Neuron (in vitro differentiated cells): ENCODE measurements at regions not wholly inside any gene's neighbourhood (a gene's known extent, or its start where the extent isn't known, plus 50 kb on each side); places are given as distances from the start of the nearest gene placed in this dataset.
"Not testable (repeated sequence)": the region's sequence is repeated elsewhere in the genome, so short reads cannot be mapped to it uniquely, and the experiment has no call there.

Experiments
- H2AFZ ChIP-seq: one replicate; pipeline ENCODE4 v1.6.1; 2013; ENCODE audit warnings: low read depth, mild to moderate bottlenecking, inconsistent platforms, low read length, moderate library complexity
- H3K27me3 ChIP-seq: one replicate; pipeline ENCODE4 v1.6.1; 2013; ENCODE audit warnings: low read length; ENCODE audit not compliant: insufficient read depth
- H3K36me3 ChIP-seq: one replicate; pipeline ENCODE4 v1.6.1; 2013; ENCODE audit warnings: low read length; ENCODE audit not compliant: insufficient read depth
- H3K4me1 ChIP-seq: one replicate; pipeline ENCODE4 v1.6.1; 2013; ENCODE audit warnings: low read length; ENCODE audit not compliant: insufficient read depth
- H3K4me3 ChIP-seq: 2 replicates; pipeline ENCODE4 v1.5.1; 2013; ENCODE audit warnings: mild to moderate bottlenecking, low read length, moderate library complexity
- H3K9me3 ChIP-seq: one replicate; pipeline ENCODE4 v1.6.1; 2013; ENCODE audit warnings: low read length

DNA sequence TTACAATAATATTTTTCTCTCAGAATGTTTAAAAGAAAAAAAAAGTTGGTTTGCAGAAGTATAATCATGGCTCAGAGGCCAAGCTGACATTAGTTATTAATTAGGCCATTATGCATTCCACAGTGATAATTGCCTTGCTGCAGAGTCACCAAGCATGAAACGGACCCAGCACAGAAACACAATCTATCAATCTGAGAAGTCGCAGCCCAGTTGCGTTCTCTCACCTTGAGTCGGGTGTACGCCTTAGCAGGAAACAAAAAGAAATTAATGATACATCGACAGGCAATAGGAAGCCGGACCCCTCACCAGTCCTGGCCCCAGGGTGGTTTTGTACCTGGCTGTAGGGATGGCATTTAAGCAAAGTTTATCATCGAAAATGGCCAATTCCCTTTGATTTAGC, 129.7 kb downstream of the PHETA1 start:
- Histone ChIP-seq H3K4me1 (no peaks in the 10 kb centered on the region), H3K9me3 (no peaks in the 10 kb centered on the region), H2AFZ (no peak overlapping the region)

DNA sequence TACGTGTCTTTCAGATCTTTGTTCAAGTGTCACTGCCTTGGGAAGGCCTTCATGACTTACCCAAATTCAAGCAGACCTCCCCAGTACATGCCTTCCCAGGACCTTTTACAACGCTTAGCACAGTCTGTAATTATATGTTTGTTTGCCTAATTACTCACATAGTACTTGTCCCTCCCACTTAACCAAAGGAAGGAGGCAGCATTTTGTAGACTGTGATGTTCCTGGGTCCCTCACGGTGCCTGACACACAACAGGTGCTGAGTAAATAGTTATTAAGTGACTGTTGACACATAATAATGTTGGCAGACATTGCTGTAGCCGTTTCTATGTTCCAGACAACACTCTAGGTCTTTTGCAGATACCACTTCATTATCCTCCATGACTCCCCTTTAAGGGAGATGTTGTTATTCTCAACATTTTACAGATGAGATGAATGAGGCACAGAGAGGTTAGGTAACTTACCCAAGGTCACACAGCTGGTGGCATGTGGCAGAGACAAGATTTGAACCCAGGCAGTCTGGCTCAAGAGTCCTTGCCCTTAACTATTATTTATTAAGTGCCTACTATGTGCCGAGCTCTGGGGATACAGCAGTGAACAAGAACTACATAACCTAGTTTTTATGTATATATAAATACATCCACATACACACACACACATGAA, 130.7 kb downstream of the PHETA1 start:
- Histone ChIP-seq H3K4me1 (no peaks in the 10 kb centered on the region), H3K4me3 (no peak overlapping the region), H2AFZ (no peak overlapping the region), H3K9me3 (no peaks in the 10 kb centered on the region), H3K36me3 (no peaks in the 10 kb centered on the region), H3K27me3 (no peaks in the 10 kb centered on the region)

More for the DNA sequence above, 129.7 kb downstream of the PHETA1 start:
- Histone ChIP-seq H3K27me3 (no peaks in the 10 kb centered on the region), H3K36me3 (no peaks in the 10 kb centered on the region), H3K4me3 (no peak overlapping the region)

- not testable (repeated sequence) for H3K36me3 ChIP-seq, H3K4me1 ChIP-seq, H2AFZ ChIP-seq, H3K4me3 ChIP-seq, H3K9me3 ChIP-seq, H3K27me3 ChIP-seq
Measured at GRCh38 chr12:111234491-111234890, 134.4 kb downstream of the PHETA1 start.

DNA sequence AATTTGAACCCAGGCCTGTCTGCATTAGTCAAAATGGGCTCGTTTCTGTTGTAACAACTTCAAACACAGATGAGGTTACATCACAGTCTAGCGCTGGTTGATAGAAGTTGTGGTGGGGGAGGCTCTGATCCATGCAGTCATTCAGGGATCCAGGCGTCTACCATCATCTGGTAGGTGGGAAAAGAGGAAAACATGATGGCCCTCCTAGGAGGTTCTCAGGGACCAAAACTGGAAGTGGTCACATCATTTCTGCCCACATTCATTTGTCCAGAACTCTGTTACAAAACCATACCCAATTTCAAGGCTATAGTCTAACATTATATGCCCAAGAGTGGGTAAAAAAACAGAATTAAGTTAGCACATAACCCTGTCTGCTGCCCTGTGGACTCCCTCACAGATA, 135.1 kb downstream of the PHETA1 start:
- H3K4me1 ChIP-seq: no peaks in the 10 kb centered on the region
- H3K27me3 ChIP-seq: no peaks in the 10 kb centered on the region
- no peak overlapping the region for H3K4me3 ChIP-seq
- no peaks in the 10 kb centered on the region for H3K9me3 ChIP-seq
- H2AFZ ChIP-seq: no peak overlapping the region
- no peaks in the 10 kb centered on the region for H3K36me3 ChIP-seq

DNA sequence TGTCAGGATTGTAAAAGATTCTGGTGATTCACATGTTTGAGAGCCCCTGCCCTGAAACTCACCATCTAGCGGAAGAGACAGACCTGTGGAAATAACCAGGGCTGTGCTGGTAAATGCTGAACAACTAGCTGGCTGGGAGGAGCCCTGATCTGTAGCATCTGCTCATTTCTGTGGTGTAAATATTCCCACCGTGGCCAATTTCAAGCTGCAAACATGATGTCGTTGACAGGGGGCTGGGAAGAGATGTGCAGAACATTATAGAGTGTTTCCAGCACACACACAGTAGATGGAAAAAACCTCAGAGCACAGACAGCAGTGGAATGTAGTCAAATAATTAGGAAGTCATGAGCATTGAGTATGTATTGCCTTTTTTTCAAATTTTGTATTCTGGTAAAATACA, 138.2 kb downstream of the PHETA1 start:
- Histone ChIP-seq H2AFZ (no peak overlapping the region), H3K4me3 (no peak overlapping the region), H3K36me3 (no peaks in the 10 kb centered on the region), H3K9me3 (no peaks in the 10 kb centered on the region), H3K4me1 (no peaks in the 10 kb centered on the region), H3K27me3 (no peaks in the 10 kb centered on the region)

DNA sequence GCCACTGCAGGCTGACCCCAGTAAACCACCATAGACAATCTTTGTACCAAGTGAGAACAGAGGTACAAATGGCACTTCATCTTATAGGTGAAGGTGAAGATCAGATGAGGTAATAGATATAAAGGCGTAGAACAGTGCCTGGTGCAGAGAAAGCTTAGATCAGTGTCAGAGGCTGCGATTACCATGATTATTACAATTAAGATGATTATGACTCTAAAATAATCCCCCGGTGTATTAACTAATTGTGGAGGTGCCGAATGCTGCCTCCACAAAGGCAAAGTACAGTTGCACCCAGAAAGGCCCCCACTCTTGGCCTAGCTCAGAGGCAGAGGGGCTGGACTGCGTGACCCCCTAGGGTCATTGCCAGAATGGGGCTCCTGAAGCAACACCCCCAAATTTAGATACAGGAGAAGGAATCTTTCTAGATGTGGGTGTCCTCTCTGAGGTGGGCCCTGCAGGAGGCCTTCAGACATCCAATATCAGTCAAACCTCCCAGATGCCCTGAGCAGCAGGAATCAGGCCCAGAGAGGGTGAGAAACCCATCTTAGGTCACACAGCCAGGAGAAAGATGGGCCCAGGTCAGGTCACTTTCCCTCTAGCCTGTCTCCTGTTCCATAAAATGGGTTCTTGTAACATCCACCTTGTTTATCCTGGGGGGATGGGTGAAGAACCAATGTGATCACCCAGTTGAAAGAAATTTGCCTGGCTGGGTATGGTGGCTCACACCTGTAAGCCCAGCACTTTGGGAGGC, 139.8 kb downstream of the PHETA1 start:
- Histone ChIP-seq H3K27me3 (no peaks in the 10 kb centered on the region), H3K4me1 (no peaks in the 10 kb centered on the region), H3K9me3 (no peaks in the 10 kb centered on the region), H2AFZ (no peak overlapping the region), H3K4me3 (no peak overlapping the region), H3K36me3 (no peaks in the 10 kb centered on the region)

- H2AFZ ChIP-seq: no peak overlapping the region
- H3K36me3 ChIP-seq: no peaks in the 10 kb centered on the region
- H3K27me3 ChIP-seq: no peaks in the 10 kb centered on the region
- H3K9me3 ChIP-seq: no peaks in the 10 kb centered on the region
- H3K4me1 ChIP-seq: no peaks in the 10 kb centered on the region
- H3K4me3 ChIP-seq: no peak overlapping the region
Measured at GRCh38 chr12:111227476-111228420, 141.1 kb downstream of the PHETA1 start.

DNA sequence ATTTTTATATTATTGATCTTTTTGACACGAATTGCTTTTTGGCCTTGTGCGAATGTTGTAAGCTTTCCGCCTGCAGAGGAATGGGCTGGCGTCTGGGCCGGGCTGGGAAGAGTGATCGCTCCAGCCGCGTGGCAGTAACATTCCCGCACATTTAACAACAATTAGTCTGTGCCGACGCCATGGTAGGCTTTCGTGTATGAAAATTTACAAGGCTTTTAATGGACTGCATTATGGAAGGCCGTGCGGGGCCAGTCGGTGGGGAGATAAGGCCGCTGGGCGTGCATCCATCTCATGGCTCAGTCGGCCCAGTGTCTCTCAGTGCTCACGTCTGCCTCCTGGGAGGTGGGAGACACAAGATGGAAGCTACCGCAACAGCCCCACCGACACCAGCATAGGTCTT, 142.2 kb downstream of the PHETA1 start:
- H3K4me1 ChIP-seq: no peaks in the 10 kb centered on the region
- no peaks in the 10 kb centered on the region for H3K27me3 ChIP-seq
- H3K36me3 ChIP-seq: no peaks in the 10 kb centered on the region
- no peaks in the 10 kb centered on the region for H3K9me3 ChIP-seq
- H3K4me3 ChIP-seq: no peak overlapping the region
- H2AFZ ChIP-seq: no peak overlapping the region

GRCh38 chr12:111225307-111225706, 143.6 kb downstream of the PHETA1 start:
- Histone ChIP-seq H3K4me3 (no peak overlapping the region), H3K4me1 (no peaks in the 10 kb centered on the region), H3K27me3 (no peaks in the 10 kb centered on the region), H3K36me3 (no peaks in the 10 kb centered on the region), H2AFZ (no peak overlapping the region), H3K9me3 (no peaks in the 10 kb centered on the region)

- Histone ChIP-seq H3K4me3 (no peak overlapping the region), H3K27me3 (no peaks in the 10 kb centered on the region), H3K36me3 (no peaks in the 10 kb centered on the region), H2AFZ (no peak overlapping the region), H3K9me3 (no peaks in the 10 kb centered on the region), H3K4me1 (no peaks in the 10 kb centered on the region)
Measured at GRCh38 chr12:111224186-111225066, 144.5 kb downstream of the PHETA1 start.

GRCh38 chr12:111222523-111222922, 146.4 kb downstream of the PHETA1 start:
- Histone ChIP-seq H3K4me3 (no peak overlapping the region), H3K9me3 (no peaks in the 10 kb centered on the region), H3K36me3 (no peaks in the 10 kb centered on the region), H2AFZ (no peak overlapping the region), H3K27me3 (no peaks in the 10 kb centered on the region), H3K4me1 (no peaks in the 10 kb centered on the region)

DNA sequence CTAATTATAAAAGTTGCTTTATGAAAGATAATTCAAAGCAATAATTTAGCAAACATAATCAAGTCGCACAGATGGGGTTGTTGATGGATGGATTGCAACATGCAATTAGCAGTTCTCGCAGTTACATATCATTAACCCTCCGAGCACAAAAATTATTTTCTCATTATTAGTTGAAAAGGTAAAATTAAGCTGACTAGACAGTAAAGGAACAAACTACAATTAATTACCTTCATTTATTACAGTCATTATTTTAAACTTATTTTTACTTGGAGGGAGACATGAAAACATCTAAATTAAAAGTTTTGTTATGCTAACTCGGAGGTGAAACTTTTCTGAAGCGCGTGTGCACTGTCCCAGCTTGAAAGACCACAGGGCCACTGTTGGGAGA, 146.9 kb downstream of the PHETA1 start:
- Histone ChIP-seq H3K36me3 (no peaks in the 10 kb centered on the region), H3K27me3 (no peaks in the 10 kb centered on the region), H3K9me3 (no peaks in the 10 kb centered on the region), H3K4me3 (no peak overlapping the region), H3K4me1 (no peaks in the 10 kb centered on the region), H2AFZ (no peak overlapping the region)
